PFSK-1 (cell line): ENCODE measurements at regions not wholly inside any gene's neighbourhood (a gene's known extent, or its start where the extent isn't known, plus 50 kb on each side); places are given as distances from the start of the nearest gene placed in this dataset.

ENCODE experiments used
- FOXP2 ChIP-seq: optimal IDR thresholded peaks from 2 replicates; pipeline ENCODE3; 2011; ENCODE audit warnings: borderline replicate concordance, control low read depth, inconsistent platforms; ENCODE audit not compliant: insufficient read depth; ENCODE audit errors: extremely low read length, extremely low read depth
- POLR2AphosphoS5 ChIP-seq: IDR thresholded peaks from 2 replicates; pipeline ENCODE4 v1.6.1; 2012; ENCODE audit warnings: low read depth, mild to moderate bottlenecking, control low read depth, low read length, moderate library complexity
- REST ChIP-seq, 2 experiments: IDR thresholded peaks; 2 replicates each; pipeline versions ENCODE4 v1.6.1 to v1.8.0; 2011 to 2012; ENCODE audit warnings: low read depth in 2 of 2, low read length in 2 of 2, control low read depth in 1 of 2, inconsistent platforms in 1 of 2, mild to moderate bottlenecking in 1 of 2, moderate library complexity in 1 of 2; ENCODE audit not compliant: insufficient read depth in 1 of 2
- SIN3A ChIP-seq: IDR thresholded peaks from 2 replicates; pipeline ENCODE4 v1.6.1; 2012; ENCODE audit warnings: mild to moderate bottlenecking, low read length, moderate library complexity, borderline replicate concordance; ENCODE audit not compliant: insufficient read depth
- TAF1 ChIP-seq: IDR thresholded peaks from 2 replicates; pipeline ENCODE4 v1.6.1; 2012; ENCODE audit warnings: low read length, control low read depth, borderline replicate concordance; ENCODE audit not compliant: insufficient read depth

GRCh38 chr14:27085500-27085899 lies 487.7 kb upstream of the NOVA1 start:
- TF ChIP-seq FOXP2, result no peak
- TF ChIP-seq POLR2AphosphoS5, result no peak
- no peak for TF ChIP-seq REST (IDR thresholded peaks at IDR 0.05; ENCODE audit: insufficient read depth in 1 of 2, low read depth in 2 of 2, low read length in 2 of 2)
- TF ChIP-seq SIN3A, result no peak
- TF ChIP-seq TAF1, result no peak
